Activated CD4-positive, CD25-positive, alpha-beta regulatory T cell (primary cell): ENCODE measurements at regions not wholly inside any gene's neighbourhood (a gene's known extent, or its start where the extent isn't known, plus 50 kb on each side); places are given as distances from the start of the nearest gene placed in this dataset.
"Not testable (repeated sequence)": the region's sequence is repeated elsewhere in the genome, so short reads cannot be mapped to it uniquely, and the experiment has no call there.

ENCODE experiments used
- DNase-seq, 4 experiments: peaks; one replicate each; lab custom pipeline; 2025; lab: John Stamatoyannopoulos, UW

DNA sequence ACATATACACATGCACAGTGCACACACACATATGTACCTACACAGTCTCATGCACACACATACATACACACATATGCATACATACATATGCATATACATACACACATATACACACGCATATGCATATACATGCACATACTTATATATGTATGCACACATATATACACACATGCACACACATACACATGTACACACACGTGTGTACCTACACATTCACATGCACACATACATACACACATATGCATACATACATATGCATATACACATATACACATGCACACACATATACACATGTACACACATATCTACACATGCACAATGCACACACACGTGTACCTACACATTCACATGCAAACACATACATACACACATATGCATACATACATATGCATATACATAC is 100.3 kb upstream of the TWIST2 start:
- DNase-seq = no peak

DNA sequence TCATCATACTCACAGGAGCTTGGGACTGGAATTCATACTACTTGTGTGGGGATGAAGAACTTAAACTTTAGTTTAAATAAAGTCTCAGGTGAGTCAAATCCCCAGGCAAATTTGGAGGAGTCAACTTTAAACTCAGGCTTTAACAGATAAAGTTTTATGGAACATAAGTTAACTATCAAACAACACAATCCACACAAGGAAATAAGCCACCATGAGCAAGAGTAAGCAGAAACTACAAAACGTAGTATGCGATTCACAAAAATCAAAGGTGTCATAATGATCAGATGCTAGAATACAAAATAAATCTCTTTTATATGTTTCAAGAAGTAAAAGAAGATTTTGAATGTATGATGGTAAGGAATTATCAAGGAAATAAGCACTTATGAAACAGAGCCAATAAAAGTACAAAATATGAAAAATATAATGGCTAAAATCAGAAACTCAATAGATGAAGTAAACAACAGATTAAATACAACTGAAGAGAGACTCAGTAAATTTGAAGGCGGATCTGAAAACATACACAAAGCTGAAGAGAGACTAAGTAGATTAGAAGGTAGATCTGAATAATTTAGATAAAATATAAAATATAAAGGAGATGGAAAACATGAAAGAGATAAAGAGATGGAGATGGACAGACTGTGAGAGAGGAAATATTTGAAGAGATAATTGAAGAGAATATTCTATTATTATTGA is 97.5 kb upstream of the TWIST2 start:
- DNase-seq = no peak

DNA sequence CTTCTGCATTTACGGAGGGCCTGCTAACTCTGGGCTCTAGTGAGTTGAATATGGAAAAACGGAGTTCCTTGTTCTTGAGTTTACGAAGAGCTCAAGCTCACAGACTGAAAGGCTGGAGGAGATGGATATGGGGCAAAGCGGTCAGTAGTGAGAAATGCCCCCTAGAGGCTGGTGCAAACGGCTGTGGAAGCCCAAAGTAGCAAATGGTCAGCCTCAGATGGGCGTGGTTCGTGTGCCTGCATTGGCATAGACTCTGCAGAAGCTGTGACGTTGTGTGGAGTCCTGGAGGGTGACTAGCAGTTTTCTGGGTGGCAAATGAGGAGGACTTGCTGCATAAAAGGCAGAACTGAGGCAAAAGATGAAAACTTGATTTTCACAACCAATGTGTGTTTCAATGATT is 93.6 kb upstream of the TWIST2 start:
- DNase-seq = no peak

DNA sequence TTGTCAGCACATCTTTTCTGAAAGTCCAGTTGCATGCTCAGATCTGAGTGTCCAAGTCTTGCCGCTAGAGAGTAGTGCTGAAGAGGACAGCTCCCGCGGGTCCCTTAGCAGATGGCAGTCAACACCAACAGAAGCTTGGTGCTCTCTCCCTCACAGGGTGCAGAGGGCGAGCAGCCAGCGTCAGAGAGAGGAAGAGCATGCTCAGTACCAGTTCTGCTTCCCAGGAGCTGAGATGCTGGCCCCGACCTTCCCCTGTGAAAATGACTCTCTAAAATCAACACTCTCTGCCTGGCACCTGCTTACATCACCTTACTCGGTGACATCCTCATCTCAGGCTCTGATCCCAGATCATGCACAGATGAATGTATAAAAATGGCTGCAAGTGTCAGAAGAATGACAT is 86.0 kb upstream of the TWIST2 start:
- no peak for DNase-seq

DNA sequence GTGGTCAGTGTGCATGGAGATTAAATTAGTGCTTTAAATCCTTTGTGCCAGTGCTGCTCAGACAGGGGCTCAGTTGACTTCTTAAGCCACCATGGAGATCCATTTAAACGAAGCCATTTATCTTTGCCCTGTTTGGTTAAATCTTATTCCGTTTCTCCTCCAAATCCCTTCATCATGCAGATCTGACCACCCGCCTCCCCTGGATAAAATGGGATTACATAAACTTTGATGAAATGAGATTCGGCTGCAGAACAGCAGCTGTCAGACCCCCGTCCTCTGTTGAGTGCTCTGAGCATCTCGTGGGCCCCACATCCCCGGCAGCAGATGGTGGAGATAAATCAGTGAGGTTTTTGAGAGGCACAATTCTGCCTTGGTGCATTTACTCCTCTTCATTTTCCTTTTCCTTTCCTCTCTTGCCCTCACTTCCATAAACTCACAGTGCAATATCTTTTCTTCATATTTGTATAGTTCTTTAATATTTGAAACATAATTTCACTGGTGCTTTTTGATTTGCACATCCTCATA is 84.4 kb upstream of the TWIST2 start:
- DNase-seq = no peak

DNA sequence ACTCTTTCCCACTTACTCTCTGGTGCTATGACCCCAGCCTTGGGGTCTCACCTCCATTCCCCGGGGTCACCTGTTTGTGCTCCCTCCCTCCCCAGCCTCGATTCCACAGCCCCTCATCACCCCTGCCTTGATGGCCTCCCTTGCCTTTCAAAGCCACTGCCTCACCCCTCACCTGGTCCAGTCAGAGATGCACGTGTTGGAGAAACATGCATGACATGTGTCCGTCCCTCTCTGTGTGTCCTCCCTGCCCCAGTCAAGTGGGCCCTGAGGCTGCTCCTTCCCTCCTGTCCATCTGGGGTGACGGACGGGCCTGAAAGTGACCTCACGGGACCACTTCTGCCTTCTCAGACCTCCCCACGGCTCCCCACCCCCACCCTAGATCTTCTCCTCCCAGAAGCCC is 82.3 kb upstream of the TWIST2 start:
- no peak for DNase-seq

DNA sequence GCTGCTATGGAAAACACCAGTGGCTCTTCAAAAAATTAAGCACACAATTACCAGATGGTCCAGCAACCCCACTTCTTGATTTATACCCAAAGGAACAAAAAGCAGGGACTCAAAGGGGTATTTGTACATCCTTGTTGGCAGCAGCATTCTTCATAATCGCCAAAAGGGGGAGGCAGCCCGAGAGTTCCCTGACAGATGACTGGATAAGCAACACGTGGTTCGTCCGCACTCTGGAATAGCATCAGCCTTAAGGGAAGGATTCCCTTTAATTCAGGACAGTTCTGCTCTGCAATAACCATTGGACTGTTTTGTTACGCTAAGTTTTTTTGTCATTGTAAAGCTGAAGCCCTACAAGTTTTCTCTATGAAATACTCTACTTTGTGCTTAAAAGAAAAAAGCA is 76.7 kb upstream of the TWIST2 start:
- DNase-seq = no peak

DNA sequence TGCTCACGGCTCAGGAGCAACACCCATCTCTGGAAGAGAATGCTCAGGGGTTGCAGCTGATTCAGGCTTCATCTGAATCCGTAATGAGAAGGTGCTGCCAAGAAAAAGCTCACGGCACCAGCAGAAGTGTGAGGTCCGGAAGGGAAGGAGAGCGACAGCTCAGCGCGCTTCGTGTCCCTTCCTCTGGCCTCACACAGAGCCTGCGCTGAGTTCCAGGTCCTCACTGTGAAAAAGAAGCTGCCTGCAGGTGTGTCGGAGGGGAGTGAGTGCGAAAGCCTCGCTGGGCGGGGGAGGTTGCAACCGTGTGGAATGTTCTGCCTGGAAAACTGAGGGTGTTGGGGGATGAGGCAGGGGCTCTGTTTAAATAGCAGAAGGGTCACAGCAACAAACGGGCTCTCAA is 76.2 kb upstream of the TWIST2 start:
- no peak for DNase-seq

DNA sequence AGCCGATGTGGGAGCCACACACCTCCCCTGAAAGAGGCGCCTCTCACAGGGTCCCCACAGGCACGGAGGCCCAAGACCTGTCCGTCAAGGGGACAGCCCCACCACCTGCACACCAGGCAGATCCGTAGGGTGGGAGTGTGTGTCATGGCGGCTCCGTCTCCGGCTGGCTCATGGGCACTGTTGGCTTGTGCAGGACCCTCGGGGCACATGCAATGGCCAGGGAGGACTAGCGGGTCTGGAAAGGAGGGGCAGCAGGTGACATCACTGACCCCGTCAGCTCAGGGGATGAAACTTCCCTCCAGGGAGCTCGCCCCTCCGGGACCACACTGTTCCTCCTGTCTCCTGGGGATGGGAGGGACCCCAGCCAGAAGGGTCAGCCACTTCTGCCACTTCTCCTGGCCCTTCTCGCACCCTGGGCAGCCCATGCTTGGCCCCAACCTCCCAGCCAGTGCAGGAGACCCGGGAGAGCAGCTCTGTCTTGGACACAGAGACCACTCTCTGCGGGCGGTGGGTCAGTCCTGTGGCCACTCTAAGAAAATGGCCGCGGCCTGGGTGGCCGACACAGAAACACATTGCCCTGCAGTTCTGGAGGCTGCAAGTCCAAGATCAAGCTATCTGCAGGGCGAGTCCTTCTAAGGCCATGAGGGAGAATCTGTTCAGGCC is 75.1 kb upstream of the TWIST2 start:
- DNase-seq = no peak

DNA sequence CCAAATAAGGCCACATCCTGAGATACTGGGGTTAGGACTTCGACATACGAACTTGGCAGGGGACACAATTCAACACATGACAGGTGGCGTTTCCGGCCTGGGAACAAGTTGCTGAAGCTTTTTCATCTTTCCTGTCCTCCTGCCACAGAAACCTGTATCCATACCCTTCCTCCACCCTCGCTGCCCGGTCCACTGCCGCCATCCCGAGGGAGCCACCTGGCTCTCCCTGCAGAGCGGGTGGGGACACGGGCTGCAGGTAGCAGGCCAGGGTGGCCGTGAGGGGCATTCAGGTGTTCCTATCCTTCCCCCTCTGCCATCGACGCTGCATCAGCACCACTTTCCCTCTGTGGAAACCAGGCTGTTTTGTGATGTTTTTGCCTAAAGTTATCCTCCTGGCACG is 74.4 kb upstream of the TWIST2 start:
- DNase-seq = no peak

DNA sequence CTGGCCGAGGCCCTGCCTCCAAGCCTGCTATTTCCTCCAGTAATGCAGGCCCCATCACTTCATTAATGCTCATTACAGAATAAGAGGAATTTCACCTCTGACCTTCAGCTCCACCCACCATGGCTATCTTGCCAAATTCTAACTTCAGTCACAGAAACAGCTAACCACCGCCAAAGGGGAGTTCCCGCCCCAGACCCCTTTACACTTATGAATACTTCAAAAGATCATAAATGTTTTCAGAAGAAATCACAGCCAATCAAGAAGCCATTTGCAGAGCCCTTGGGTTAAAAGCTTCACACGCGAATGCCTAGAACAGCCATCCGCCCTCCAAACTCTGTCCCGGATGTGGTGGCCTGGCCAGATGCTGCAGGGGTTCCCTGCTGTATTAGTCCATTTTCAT is 73.8 kb upstream of the TWIST2 start:
- DNase-seq = no peak

DNA sequence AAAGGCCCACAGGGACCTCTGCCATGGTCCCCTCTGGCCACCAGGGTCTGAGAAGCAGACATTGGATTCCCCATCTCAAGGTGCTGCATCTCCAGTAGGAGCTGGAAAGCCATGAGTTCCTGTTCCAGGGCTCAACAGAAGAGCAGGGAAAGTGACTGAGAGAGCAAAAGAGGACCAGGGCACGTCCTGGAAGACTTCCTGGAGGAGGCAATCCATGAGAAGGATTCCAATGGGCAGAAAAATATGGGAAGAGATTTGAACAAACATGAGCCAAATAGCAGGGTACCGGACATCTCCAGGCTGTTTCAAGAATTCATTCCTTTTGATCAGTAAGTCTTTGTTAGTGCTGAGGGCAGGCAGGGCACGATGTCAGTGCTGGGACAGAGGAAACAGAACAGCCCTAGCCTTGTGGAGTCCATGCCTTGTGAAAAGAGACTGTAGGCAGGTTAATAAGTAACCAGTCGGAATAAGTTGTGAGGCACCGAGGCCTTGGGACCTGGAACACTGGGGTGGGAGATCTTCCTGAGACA is 72.8 kb upstream of the TWIST2 start:
- no peak for DNase-seq

DNA sequence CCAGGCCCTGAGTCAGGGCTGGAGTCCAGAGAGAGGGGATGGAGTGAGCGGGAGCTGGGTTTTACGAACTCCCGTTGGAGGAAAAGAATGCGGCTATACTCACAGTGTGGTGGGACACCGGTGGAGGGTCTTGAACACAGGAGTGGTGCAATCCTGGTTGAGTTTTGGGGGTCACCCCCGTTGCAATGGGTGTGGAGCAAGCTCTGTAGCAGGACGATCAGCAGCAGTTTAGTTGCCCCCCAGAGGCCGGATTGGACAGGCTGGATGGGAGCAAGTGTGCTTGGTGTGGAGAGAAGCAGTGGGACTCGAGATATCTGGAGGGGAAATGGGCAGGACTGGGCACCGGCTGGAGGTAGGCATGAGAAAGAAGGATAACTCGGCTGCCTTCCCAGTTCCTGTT is 72.3 kb upstream of the TWIST2 start:
- DNase-seq = no peak

DNA sequence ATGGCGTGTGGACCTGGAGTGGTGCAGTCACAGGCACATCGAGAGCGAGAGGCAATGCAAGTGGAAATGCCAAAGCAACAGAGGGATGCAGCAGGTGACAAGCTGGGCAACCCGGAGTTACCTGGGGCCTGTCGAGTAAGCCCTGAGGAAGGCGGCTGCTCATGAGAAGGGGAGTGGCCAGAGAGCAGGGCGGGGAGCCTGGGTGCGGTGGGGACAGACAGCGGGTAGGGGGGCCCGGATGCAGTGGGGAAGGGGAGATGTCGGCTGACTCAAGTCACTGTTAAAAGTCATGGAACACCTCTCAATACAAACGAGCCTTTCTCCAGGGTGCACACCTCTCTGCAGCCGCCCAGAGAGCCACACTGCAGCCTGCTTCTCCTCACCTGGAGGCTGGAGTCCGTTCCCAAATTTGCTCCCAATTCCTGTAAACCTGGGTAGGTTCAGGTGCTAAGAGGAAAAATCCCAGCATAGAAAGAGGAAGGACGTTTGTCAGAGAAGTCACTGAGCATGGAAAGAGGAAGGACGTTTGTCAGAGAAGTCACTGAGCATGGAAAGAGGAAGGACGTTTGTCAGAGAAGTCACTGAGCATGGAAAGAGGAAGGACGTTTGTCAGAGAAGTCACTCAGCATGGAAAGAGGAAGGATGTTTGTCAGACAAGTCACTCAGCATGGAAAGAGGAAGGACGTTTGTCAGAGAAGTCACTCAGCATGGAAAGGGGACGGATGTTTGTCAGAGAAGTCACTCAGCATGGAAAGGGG is 71.7 kb upstream of the TWIST2 start:
- no peak for DNase-seq

DNA sequence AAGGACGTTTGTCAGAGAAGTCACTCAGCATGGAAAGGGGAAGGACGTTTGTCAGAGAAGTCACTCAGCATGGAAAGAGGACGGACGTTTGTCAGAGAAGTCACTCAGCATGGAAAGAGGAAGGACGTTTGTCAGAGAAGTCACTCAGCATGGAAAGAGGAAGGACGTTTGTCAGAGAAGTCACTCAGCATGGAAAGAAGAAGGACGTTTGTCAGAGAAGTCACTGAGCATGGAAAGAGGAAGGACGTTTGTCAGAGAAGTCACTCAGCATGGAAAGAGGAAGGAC is 71.2 kb upstream of the TWIST2 start:
- not testable (repeated sequence) for DNase-seq

DNA sequence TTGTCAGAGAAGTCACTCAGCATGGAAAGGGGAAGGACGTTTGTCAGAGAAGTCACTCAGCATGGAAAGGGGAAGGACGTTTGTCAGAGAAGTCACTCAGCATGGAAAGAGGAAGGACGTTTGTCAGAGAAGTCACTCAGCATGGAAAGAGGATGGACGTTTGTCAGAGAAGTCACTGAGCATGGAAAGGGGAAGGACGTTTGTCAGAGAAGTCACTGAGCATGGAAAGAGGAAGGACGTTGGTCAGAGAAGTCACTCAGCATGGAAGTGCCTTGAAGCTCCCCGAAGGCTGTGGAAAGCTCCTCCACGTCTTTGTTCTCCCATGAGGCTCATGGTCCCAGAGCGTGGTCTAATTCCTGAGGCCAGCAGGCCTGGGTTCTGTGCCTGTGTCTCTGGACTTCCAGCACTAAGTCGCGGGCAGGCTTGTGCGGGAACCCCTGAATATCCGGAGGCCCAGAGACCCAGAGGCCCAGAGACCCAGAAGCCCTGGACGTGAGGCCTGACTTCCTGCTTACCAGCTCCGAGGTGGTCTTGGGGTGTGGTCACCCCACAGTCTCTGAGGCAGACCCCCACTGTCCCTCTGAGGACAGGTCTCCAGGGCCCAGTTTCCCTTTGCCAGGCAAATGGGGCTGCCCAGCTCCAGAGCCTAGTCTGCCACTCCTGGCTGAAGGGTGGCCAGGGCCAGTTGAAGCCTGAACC is 70.4 kb upstream of the TWIST2 start:
- DNase-seq = no peak

DNA sequence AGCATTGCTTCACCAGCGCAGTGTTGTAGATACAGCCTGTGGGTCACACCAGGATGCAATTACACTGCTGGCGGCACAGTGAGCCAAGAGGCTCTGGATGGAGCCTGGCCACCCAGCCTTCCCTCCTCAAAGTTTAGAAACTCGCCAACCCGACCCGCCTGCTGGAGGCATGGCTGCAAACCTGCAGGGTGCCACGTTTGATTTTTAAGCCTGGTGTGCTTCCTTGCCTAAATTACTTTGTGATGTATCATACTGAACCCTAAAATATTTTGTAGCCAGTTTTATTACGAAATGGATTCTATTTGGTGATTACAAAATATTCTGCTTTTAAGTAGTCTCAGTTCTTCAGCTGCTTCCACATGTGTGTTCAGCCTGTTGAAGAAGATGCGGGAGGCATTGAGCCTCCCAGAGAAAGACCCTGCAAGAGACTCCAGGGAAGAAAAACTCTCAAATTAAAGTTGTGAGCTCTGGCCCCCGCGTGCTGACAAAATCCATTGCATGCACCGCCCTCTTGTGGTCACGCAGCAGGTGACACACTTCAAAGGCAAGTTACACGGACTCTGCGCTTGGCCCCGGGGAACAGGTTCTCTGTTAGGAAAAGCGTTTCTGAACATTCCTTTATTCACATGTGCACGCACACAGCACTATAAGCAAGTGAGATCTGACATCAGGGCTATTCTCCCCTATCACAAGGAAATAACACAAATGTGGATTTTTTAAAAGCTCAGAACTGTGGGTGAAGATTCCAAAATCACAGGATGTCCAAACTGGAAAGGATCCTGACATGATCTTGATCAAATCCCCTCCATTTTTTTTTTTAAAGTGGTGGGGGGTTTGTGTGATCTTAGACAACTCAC is 63.0 kb upstream of the TWIST2 start:
- peak; percentile 7 to 18 (median 12) for DNase-seq

DNA sequence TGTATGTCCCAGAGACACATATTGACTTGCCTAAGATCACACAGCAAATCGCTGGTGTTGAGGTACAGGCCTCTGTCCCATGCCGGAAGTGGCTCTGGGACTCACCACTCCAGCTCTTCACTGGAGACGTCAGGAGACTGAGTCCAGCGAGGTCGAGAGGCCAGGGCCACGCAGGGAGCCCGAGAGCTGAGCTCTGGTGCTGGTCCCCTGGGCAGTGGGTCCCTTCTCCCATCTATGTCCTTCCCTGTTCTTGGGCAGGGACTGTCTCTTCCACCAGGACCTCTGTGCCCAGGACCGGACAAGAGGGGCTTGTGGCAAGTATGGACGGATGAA is 62.4 kb upstream of the TWIST2 start:
- no peak for DNase-seq

DNA sequence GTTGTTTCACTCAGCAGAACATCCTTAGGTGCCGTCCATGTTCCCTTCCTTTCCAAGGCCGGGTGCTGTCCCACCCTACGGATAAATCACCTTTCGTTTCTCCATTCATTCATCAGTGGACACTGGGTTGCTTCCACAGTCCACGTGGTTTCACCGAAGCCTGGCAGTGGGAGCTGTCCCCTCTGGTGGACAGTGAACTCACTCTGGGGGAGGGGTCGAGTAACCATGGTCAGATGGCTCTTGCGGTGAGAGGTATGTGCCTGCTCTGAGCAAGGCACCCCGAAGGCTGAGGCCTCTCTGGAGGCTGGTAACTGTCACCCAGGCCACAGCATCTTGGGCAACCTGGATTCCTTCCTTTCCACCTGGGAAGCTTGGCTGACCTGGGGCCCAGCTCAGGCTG is 61.5 kb upstream of the TWIST2 start:
- no peak for DNase-seq

DNA sequence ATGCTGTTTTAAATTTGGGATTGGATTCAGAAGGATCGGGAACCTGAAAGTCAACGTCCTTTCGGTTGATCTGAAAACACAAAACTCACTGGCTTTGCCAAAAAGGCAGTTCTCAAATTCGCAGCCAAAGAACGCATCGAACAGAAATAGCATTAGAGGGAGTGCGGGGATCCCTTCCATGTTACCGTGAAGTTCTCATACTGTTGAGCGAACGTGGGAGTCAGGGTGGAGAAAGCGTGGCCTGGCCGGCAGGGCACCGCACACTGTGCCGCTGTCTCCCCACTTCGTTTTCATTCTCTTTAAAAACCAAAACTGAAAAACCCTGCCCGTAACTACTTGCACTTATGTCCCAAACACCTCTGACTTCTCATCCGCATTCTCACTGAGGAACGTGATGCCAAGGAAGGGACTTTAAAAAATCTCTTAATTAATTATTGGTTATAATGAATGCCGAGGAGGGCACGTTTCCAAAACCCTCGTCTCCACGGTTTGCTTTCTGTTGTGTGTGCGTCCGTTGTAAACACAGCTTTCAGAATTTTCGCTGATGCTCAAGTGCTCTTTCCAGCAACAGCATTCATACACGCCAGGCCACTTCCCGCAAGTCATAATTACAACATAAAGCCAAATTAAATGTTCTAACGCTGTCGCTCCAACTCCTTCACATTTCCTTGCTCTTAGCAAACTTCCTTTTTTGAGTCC is 60.9 kb upstream of the TWIST2 start:
- DNase-seq = no peak

DNA sequence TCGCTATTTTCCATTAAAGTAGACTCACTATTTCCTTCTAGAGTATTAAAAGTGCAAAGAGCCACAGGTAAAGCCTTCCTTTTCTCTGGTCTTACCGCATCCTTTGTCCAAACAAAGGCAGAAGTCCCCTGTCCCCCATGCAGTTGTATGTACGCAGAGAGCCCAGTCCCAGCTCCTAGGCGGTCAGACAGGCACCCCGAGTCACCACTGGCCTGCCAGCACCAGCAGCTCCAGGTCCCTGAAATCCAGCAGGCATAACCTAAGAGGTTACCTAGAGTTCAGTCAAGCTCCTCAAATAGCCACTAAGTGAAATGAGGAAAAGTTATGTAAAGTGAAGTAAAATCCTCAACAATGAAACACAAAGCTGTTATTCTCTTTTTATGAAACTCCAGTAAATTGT is 60.4 kb upstream of the TWIST2 start:
- no peak for DNase-seq
